HG03103 (cell line): ENCODE measurements at regions not wholly inside any gene's neighbourhood (a gene's known extent, or its start where the extent isn't known, plus 50 kb on each side); places are given as distances from the start of the nearest gene placed in this dataset.

Experiments
- ATAC-seq: cut with Tn5 transposase; IDR thresholded peaks from one replicate; pipeline ENCODE4 v1.9.1; 2021; ENCODE audit warnings: low read depth; ENCODE audit not compliant: unreplicated experiment

- ATAC-seq = no peak
These were observed 194.2 kb upstream of the SGK1 start for GRCh38 chr6:134511984-134512683.

- ATAC-seq = no peak
These were observed 193.0 kb upstream of the SGK1 start for GRCh38 chr6:134510920-134511319.

GRCh38 chr6:134510142-134510541 is 192.2 kb upstream of the SGK1 start:
- ATAC-seq = no peak

- no peak for ATAC-seq
These were observed 191.1 kb upstream of the SGK1 start for GRCh38 chr6:134508862-134509498.

GRCh38 chr6:134506162-134506561 is 188.2 kb upstream of the SGK1 start:
- no peak for ATAC-seq

- ATAC-seq = no peak
These were observed 185.8 kb upstream of the SGK1 start for GRCh38 chr6:134503585-134504281.

GRCh38 chr6:134502614-134503549 is 185.0 kb upstream of the SGK1 start:
- ATAC-seq = no peak

GRCh38 chr6:134495890-134496248 is 178.0 kb upstream of the SGK1 start:
- no peak for ATAC-seq

GRCh38 chr6:134495203-134495889 is 177.4 kb upstream of the SGK1 start:
- ATAC-seq = no peak

- ATAC-seq = no peak
These were observed 175.9 kb upstream of the SGK1 start for GRCh38 chr6:134493789-134494188.

- no peak for ATAC-seq
These were observed 173.6 kb upstream of the SGK1 start for GRCh38 chr6:134491477-134491876.

GRCh38 chr6:134482593-134483270 is 164.8 kb upstream of the SGK1 start:
- ATAC-seq = no peak

GRCh38 chr6:134481966-134482365 is 164.1 kb upstream of the SGK1 start:
- no peak for ATAC-seq

GRCh38 chr6:134480593-134480992 is 162.7 kb upstream of the SGK1 start:
- no peak for ATAC-seq

GRCh38 chr6:134478764-134479399 is 161.0 kb upstream of the SGK1 start:
- ATAC-seq = no peak

- ATAC-seq = no peak
These were observed 160.2 kb upstream of the SGK1 start for GRCh38 chr6:134477991-134478635.

GRCh38 chr6:134474955-134475354 is 157.0 kb upstream of the SGK1 start:
- no peak for ATAC-seq

- no peak for ATAC-seq
These were observed 154.7 kb upstream of the SGK1 start for GRCh38 chr6:134472661-134473060.

GRCh38 chr6:134472046-134472445 is 154.1 kb upstream of the SGK1 start:
- ATAC-seq = no peak
